ENCODE measurements at regions not wholly inside any gene's neighbourhood (a gene's known extent, or its start where the extent isn't known, plus 50 kb on each side); places are given as distances from the start of the nearest gene placed in this dataset.

- no peak for TF ChIP-seq CTCF (conservative IDR thresholded peaks at IDR 0.05; ENCODE audit: low read depth, low read length)
- no peak for TF ChIP-seq EZH2 (IDR thresholded peaks at IDR 0.05; ENCODE audit: borderline replicate concordance, low read depth, low read length, poor library complexity, severe bottlenecking)
These were observed 89.0 kb downstream of the NFKBIZ start for GRCh38 chr3:101938262-101938847.

Measured in A673 (cell line).